HEK293 (cell line): ENCODE measurements at regions not wholly inside any gene's neighbourhood (a gene's known extent, or its start where the extent isn't known, plus 50 kb on each side); places are given as distances from the start of the nearest gene placed in this dataset.

Experiments used
- CTCF ChIP-seq: fragments of 450-650 bp; formaldehyde crosslinking; IDR thresholded peaks from 2 replicates; pipeline ENCODE4 v1.5.1; 2016; ENCODE audit warnings: missing biosample characterization, missing genetic modification characterization
- HOXA7 ChIP-seq: sonication (generic); formaldehyde crosslinking; IDR thresholded peaks from 2 replicates; pipeline ENCODE4 v1.8.1; 2022; ENCODE audit warnings: missing genetic modification reagents, borderline replicate concordance
- ZSCAN5A ChIP-seq: fragments of 450-650 bp; formaldehyde crosslinking; IDR thresholded peaks from 2 replicates; pipeline ENCODE4 v1.5.1; 2016; ENCODE audit warnings: missing biosample characterization, missing genetic modification characterization

DNA sequence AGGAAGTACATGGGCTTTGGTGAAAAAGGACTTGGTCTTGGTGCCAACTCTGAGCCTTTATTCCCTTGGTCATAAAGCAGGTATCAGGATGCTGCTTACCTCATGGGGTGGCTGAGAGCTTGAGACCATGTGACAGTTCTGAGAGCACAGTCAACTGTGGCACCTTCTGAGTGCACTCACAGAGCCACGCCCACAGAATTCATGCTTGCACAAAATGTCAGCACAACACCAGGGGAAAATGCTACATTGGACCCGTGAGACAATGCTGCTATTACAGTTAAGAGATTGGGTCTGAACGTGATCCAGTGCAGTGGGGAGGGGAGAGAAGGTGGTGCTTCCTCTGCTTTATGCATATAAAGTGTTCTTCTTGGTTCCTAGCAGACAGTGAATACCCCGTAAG lies 79.5 kb upstream of the SPON1 start:
- TF ChIP-seq CTCF (no peak), ZSCAN5A (tag by site-specific recombination) (no peak), HOXA7 (CRISPR knock-in tag) (no peak)
